MV-4-11 (cell line): ENCODE measurements at regions not wholly inside any gene's neighbourhood (a gene's known extent, or its start where the extent isn't known, plus 50 kb on each side); places are given as distances from the start of the nearest gene placed in this dataset.
A peak's percentile ranks its signal among the peaks of the same experiment; 100 is the strongest.

Experiments
- DNase-seq: peaks from one replicate; lab custom pipeline; 2025; lab: John Stamatoyannopoulos, UW

- DNase-seq: no peak
Observed at GRCh38 chr10:123574109-123574698, 92.0 kb upstream of the GPR26 start.

GRCh38 chr10:123575105-123575504 lies 91.0 kb upstream of the GPR26 start:
- DNase-seq: no peak

- DNase-seq: no peak
Observed at GRCh38 chr10:123576706-123577105, 89.4 kb upstream of the GPR26 start.

- no peak for DNase-seq
Observed at GRCh38 chr10:123577921-123578461, 88.2 kb upstream of the GPR26 start.

GRCh38 chr10:123578721-123579120 lies 87.4 kb upstream of the GPR26 start:
- no peak for DNase-seq

- no peak for DNase-seq
Observed at GRCh38 chr10:123579675-123580074, 86.5 kb upstream of the GPR26 start.

- no peak for DNase-seq
Observed at GRCh38 chr10:123580426-123580825, 85.7 kb upstream of the GPR26 start.

GRCh38 chr10:123581656-123582055 lies 84.5 kb upstream of the GPR26 start:
- DNase-seq: no peak

- DNase-seq: peak; percentile 65
Observed at GRCh38 chr10:123582084-123582989, 83.8 kb upstream of the GPR26 start.

- DNase-seq: peak; percentile 7
Observed at GRCh38 chr10:123583639-123584418, 82.3 kb upstream of the GPR26 start.

GRCh38 chr10:123584419-123584775 lies 81.8 kb upstream of the GPR26 start:
- DNase-seq: no peak

- no peak for DNase-seq
Observed at GRCh38 chr10:123585477-123586445, 80.4 kb upstream of the GPR26 start.

GRCh38 chr10:123587110-123587509 lies 79.0 kb upstream of the GPR26 start:
- DNase-seq: no peak

- DNase-seq: no peak
Observed at GRCh38 chr10:123588386-123588914, 77.7 kb upstream of the GPR26 start.

- no peak for DNase-seq
Observed at GRCh38 chr10:123595661-123596060, 70.5 kb upstream of the GPR26 start.

GRCh38 chr10:123597676-123598075 lies 68.5 kb upstream of the GPR26 start:
- no peak for DNase-seq

- no peak for DNase-seq
Observed at GRCh38 chr10:123599366-123599849, 66.7 kb upstream of the GPR26 start.

GRCh38 chr10:123600177-123600576 lies 66.0 kb upstream of the GPR26 start:
- no peak for DNase-seq

- DNase-seq: no peak
Observed at GRCh38 chr10:123603130-123603529, 63.0 kb upstream of the GPR26 start.

- peak; percentile 94 for DNase-seq
Observed at GRCh38 chr10:123604506-123604905, 61.6 kb upstream of the GPR26 start.

GRCh38 chr10:123606006-123606405 lies 60.1 kb upstream of the GPR26 start:
- DNase-seq: no peak
